ENCODE measurements at regions not wholly inside any gene's neighbourhood (a gene's known extent, or its start where the extent isn't known, plus 50 kb on each side); places are given as distances from the start of the nearest gene placed in this dataset.

- Histone ChIP-seq H3K4me2 (ENCODE audit: low read length) (no peak overlapping the region), H3K9ac (no peak overlapping the region), H3K36me3 (ENCODE audit: control insufficient read depth, insufficient read depth, low read length) (no peaks in the 10 kb centered on the region), H3K4me1 (no peaks in the 10 kb centered on the region), H3K27ac (no peak overlapping the region), H3K9me3 (ENCODE audit: control insufficient read depth, low read length) (no peaks in the 10 kb centered on the region), H3K27me3 (ENCODE audit: control insufficient read depth, insufficient read depth, low read length) (no peaks in the 10 kb centered on the region), H2AFZ (no peak overlapping the region), H3K4me3 (ENCODE audit: low read depth, low read length) (no peak overlapping the region), H3K79me2 (no peaks in the 10 kb centered on the region)
- TF ChIP-seq CTCF (IDR thresholded peaks at IDR 0.05): no peak
Observed at GRCh38 chr14:97056086-97056485, 258.9 kb downstream of the VRK1 start.

- Histone ChIP-seq H3K4me2 (ENCODE audit: low read length) (no peak overlapping the region), H2AFZ (no peak overlapping the region), H3K4me3 (ENCODE audit: low read depth, low read length) (no peak overlapping the region), H3K9ac (no peak overlapping the region), H3K79me2 (no peaks in the 10 kb centered on the region), H3K27me3 (ENCODE audit: control insufficient read depth, insufficient read depth, low read length) (no peaks in the 10 kb centered on the region), H3K4me1 (no peaks in the 10 kb centered on the region), H3K9me3 (ENCODE audit: control insufficient read depth, low read length) (no peaks in the 10 kb centered on the region), H3K27ac (no peak overlapping the region), H3K36me3 (ENCODE audit: control insufficient read depth, insufficient read depth, low read length) (no peaks in the 10 kb centered on the region)
- no peak for TF ChIP-seq CTCF (IDR thresholded peaks at IDR 0.05)
Observed at GRCh38 chr14:97057238-97058073, 260.3 kb downstream of the VRK1 start.

- Histone ChIP-seq H3K9me3 (ENCODE audit: control insufficient read depth, low read length) (no peaks in the 10 kb centered on the region), H3K4me3 (ENCODE audit: low read depth, low read length) (no peak overlapping the region), H3K4me2 (ENCODE audit: low read length) (no peak overlapping the region), H3K36me3 (ENCODE audit: control insufficient read depth, insufficient read depth, low read length) (no peaks in the 10 kb centered on the region), H3K27me3 (ENCODE audit: control insufficient read depth, insufficient read depth, low read length) (no peaks in the 10 kb centered on the region), H2AFZ (no peak overlapping the region), H3K9ac (no peak overlapping the region), H3K79me2 (no peaks in the 10 kb centered on the region), H3K27ac (no peak overlapping the region), H3K4me1 (no peaks in the 10 kb centered on the region)
- TF ChIP-seq CTCF (IDR thresholded peaks at IDR 0.05): no peak
Observed at GRCh38 chr14:97058074-97058467, 260.9 kb downstream of the VRK1 start.

GRCh38 chr14:97058589-97058988 is 261.4 kb downstream of the VRK1 start:
- H3K4me1 ChIP-seq: no peaks in the 10 kb centered on the region
- H2AFZ ChIP-seq: no peak overlapping the region
- H3K9me3 ChIP-seq (ENCODE audit: control insufficient read depth, low read length): no peaks in the 10 kb centered on the region
- no peaks in the 10 kb centered on the region for H3K79me2 ChIP-seq
- no peak overlapping the region for H3K27ac ChIP-seq
- H3K4me2 ChIP-seq (ENCODE audit: low read length): no peak overlapping the region
- H3K36me3 ChIP-seq (ENCODE audit: control insufficient read depth, insufficient read depth, low read length): no peaks in the 10 kb centered on the region
- H3K4me3 ChIP-seq (ENCODE audit: low read depth, low read length): no peak overlapping the region
- no peaks in the 10 kb centered on the region for H3K27me3 ChIP-seq (ENCODE audit: control insufficient read depth, insufficient read depth, low read length)
- no peak overlapping the region for H3K9ac ChIP-seq
- TF ChIP-seq CTCF (IDR thresholded peaks at IDR 0.05): no peak

- Histone ChIP-seq H3K36me3 (ENCODE audit: control insufficient read depth, insufficient read depth, low read length) (no peaks in the 10 kb centered on the region), H3K27me3 (ENCODE audit: control insufficient read depth, insufficient read depth, low read length) (no peaks in the 10 kb centered on the region), H3K9ac (no peak overlapping the region), H2AFZ (no peak overlapping the region), H3K27ac (no peak overlapping the region), H3K4me3 (ENCODE audit: low read depth, low read length) (no peak overlapping the region), H3K4me1 (no peaks in the 10 kb centered on the region), H3K4me2 (ENCODE audit: low read length) (no peak overlapping the region), H3K9me3 (ENCODE audit: control insufficient read depth, low read length) (no peaks in the 10 kb centered on the region), H3K79me2 (no peaks in the 10 kb centered on the region)
- TF ChIP-seq CTCF (IDR thresholded peaks at IDR 0.05): no peak
Observed at GRCh38 chr14:97061198-97061597, 264.0 kb downstream of the VRK1 start.
